HFF-Myc (cell line): ENCODE measurements at regions not wholly inside any gene's neighbourhood (a gene's known extent, or its start where the extent isn't known, plus 50 kb on each side); places are given as distances from the start of the nearest gene placed in this dataset.

Experiments
- DNase-seq: peaks from one replicate; pipeline ENCODE4 v3.0.0-alpha.2; 2011; ENCODE audit warnings: low read depth; ENCODE audit errors: extremely low read depth
- H3K4me3 ChIP-seq: replicated peaks from 2 replicates; pipeline ENCODE4 v1.5.1; 2011; ENCODE audit warnings: low read depth, mild to moderate bottlenecking, control low read depth, low read length
- TF ChIP-seq, protein P1 (sequence below): IDR thresholded peaks from 2 replicates; pipeline ENCODE4 v1.5.1; 2012; ENCODE audit warnings: mild to moderate bottlenecking, low read depth, low read length, control low read depth; ENCODE audit errors: missing control alignments

DNA sequence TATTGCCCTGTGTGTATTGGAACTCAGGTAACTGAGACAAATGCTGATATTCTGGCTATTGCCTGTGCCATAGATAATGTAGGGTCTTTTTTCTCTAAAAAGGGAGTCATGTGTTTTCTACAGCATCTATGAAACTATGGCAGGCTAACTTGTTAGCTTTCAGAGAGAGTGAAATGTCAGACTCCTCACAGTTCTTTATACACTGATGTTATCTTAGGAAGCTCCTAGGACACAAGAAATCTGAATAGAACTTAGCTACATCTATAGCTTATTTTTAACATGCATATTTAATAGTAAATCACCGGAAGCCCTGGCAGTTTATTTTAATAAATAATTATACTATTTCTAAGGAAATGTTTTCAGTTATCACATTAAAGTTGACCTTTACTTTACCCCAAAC, 369.6 kb downstream of the NAF1 start:
- TF ChIP-seq, protein P1, sequence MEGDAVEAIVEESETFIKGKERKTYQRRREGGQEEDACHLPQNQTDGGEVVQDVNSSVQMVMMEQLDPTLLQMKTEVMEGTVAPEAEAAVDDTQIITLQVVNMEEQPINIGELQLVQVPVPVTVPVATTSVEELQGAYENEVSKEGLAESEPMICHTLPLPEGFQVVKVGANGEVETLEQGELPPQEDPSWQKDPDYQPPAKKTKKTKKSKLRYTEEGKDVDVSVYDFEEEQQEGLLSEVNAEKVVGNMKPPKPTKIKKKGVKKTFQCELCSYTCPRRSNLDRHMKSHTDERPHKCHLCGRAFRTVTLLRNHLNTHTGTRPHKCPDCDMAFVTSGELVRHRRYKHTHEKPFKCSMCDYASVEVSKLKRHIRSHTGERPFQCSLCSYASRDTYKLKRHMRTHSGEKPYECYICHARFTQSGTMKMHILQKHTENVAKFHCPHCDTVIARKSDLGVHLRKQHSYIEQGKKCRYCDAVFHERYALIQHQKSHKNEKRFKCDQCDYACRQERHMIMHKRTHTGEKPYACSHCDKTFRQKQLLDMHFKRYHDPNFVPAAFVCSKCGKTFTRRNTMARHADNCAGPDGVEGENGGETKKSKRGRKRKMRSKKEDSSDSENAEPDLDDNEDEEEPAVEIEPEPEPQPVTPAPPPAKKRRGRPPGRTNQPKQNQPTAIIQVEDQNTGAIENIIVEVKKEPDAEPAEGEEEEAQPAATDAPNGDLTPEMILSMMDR, result no peak
- no peak overlapping the region for H3K4me3 ChIP-seq
- DNase-seq, result no peak

DNA sequence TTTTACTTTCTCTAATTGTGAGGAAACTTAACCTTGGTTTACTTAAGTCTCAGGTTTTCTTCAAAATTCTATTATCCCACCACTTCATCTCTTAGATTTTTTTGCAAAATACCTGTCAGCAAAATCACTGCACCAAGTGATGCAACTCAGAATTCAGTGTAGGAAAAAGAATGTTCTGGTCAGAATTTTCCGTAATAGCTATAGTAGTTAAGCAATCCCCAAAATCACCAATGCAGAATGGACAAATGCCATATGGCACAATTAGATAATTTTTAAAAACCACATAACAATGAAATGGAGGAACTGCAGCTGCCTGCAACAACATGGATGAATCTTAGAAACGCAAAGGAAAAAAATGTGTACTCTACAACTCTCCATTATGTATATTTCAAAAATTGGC, 373.1 kb downstream of the NAF1 start:
- no peak overlapping the region for H3K4me3 ChIP-seq
- TF ChIP-seq, protein P1, result no peak
- no peak for DNase-seq

DNA sequence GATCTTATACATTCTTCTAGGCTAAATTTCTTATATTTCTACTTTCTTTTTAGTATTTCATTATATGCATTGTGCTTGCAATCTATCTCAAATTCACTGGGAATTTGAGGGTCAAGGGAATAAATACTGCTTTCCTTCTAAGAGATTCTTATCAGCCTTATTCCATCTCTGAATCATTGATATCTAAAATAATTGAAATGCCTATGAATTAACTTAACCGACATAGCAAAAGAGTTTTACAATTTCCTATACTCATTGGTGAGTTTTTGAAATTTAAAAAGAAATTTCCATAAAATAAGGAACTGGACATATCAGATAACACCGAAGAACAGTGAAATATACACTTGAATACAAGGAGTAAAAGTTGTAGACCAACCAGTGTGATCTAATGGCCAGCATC, 373.7 kb downstream of the NAF1 start:
- no peak for DNase-seq
- TF ChIP-seq, protein P1, result no peak

DNA sequence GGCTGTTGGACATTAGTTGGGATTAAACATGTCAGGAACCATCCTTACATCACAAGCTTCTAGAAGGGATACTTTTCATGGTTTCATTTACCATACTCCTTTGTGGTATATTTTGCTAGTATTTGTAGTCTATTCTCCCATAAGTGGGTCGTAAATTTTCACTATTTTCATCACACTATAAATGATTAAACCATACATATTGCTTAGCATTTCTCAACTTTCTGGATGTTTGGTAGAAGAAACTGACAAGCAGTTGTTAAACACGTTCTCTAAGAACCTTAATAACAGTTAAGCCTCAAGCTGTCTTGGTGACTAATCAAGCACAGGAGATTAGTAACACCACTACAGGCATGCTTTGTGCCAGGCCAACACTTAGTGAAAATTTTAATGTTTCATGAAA, 375.5 kb downstream of the NAF1 start:
- DNase-seq, result no peak
- TF ChIP-seq, protein P1, result no peak

More for the DNA sequence above, 373.7 kb downstream of the NAF1 start:
- H3K4me3 ChIP-seq, result no peak overlapping the region

DNA sequence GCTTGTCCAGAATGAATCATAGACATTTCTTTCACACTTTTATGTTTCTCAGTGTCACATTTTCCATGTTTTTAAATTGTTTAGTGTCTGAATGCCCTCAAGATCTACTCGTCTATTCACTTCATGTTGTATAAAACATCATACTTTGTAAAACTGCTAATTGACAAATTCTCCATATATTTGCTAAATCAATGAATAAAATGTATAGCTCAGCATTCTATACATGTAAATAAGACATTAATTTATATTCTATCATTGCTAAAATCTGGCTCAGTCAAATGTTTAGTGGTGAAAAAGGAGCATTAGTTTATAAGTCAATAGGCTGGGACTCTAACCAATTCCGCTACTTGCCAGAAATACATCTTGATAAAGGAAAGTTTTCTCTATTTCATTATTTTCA, 379.6 kb downstream of the NAF1 start:
- DNase-seq, result no peak
- H3K4me3 ChIP-seq, result no peak overlapping the region
- TF ChIP-seq, protein P1, result no peak

More for the DNA sequence above, 375.5 kb downstream of the NAF1 start:
- no peak overlapping the region for H3K4me3 ChIP-seq

DNA sequence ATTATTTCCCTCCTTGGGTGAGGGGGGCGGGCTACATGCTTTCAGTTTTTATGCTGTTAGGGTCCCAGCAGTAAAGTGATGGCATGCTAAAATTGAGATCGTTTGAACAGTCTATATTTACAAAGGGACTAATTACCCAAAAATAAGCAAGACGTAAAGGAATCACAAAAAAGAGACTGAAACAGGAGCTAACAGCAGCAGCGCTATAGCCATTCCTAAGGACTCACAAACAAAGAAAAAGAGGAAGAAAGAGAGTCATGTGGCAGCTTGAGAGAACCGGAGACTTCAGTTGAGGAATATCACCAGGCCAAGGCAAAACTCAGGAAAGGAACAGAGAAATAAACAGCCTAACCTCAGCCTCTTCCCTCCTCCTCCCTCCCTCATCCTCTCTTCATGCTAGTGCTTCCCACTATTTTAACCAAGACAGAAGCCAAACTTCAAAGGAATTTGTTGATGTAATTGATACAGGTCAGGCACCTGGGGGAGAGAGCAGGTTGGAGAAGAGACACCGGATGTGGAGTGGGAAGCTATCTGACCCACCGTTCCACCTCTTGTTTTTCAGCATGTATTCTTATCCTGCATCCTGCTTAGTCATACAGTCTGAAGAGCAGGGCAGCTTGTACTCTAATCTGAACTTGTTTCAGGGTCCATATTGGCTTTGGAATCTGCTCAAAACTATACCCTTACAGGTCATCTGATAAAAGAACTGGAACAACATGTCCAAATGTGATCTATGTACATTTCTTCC, 383.7 kb downstream of the NAF1 start:
- no peak overlapping the region for H3K4me3 ChIP-seq
- TF ChIP-seq, protein P1, result no peak
- no peak for DNase-seq
